GM20000 (cell line): ENCODE measurements at regions not wholly inside any gene's neighbourhood (a gene's known extent, or its start where the extent isn't known, plus 50 kb on each side); places are given as distances from the start of the nearest gene placed in this dataset.
"Not testable (repeated sequence)": the region's sequence is repeated elsewhere in the genome, so short reads cannot be mapped to it uniquely, and the experiment has no call there.

Experiments
- DNase-seq: peaks from one replicate; pipeline ENCODE4 v3.0.0; 2012; ENCODE audit warnings: low spot score
- CTCF ChIP-seq: IDR thresholded peaks from 2 replicates; pipeline ENCODE4 v1.5.1; 2012; ENCODE audit warnings: mild to moderate bottlenecking, control low read depth; ENCODE audit errors: extremely low read depth, missing control alignments

GRCh38 chr21:27534206-27534605 lies 567.3 kb upstream of the ADAMTS5 start:
- no peak for TF ChIP-seq CTCF
- no peak for DNase-seq

GRCh38 chr21:27532076-27532475 lies 565.2 kb upstream of the ADAMTS5 start:
- no peak for DNase-seq
- no peak for TF ChIP-seq CTCF

- no peak for DNase-seq
- TF ChIP-seq CTCF = no peak
These were observed 561.8 kb upstream of the ADAMTS5 start for GRCh38 chr21:27528697-27529096.

- no peak for TF ChIP-seq CTCF
- no peak for DNase-seq
These were observed 559.6 kb upstream of the ADAMTS5 start for GRCh38 chr21:27526451-27526850.

GRCh38 chr21:27525780-27526179 lies 558.9 kb upstream of the ADAMTS5 start:
- no peak for TF ChIP-seq CTCF

DNA sequence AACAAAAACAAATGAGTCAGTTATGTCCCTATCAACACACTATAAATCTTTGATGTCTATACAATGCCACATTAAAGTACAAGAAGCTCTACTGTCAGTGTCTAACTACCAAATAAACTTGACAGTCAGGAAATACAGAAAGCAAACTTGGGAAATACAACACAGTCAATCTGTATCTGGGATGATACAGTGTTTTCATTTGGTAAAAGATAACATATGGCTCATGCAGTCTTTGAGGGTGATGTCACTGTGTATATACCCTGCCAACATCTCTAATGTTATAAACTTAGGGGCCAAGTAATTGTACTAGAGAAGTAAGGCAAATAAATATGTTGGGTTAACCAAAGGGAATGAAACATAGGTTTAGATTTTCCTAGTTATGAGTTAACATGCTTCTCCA lies 552.5 kb upstream of the ADAMTS5 start:
- no peak for TF ChIP-seq CTCF
- no peak for DNase-seq

More at GRCh38 chr21:27525780-27526179, 558.9 kb upstream of the ADAMTS5 start:
- DNase-seq = no peak

DNA sequence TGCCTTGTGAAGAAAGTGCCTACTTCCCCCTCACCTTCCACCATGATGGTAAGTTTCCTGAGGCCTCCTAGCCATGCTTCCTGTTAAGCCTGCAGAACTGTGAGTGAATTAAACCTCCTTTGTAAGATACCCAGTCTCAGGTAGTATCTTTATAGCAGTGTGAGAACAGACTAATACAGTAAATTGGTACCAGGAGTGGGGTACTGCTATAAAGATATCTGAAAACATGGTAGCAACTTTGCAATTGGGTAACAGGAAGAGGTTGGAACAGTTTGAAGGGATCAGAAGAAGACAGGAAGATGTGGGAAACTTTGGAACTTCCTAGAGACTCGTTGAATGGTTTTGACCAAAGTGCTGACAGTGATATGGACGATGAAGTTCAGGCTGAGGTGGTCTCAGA lies 550.3 kb upstream of the ADAMTS5 start:
- not testable (repeated sequence) for DNase-seq

DNA sequence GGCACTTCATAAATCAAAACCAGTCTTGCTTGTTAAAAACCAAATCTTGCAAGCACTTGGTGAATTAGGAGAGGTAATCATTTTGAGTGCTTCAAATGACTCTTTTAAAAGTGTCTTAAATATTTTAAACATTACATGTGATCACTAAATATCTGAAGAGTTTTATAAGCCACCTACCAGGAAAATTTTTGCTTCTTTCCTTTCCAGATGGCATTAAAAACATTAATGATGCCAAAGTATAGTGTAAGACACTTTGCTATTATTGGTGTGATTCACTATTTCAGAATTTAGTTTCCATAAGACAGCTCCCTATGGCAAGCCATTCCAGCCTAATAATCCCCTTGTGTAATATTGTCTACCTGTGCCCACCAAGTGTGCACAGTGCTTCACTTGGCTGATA lies 548.8 kb upstream of the ADAMTS5 start:
- TF ChIP-seq CTCF = no peak
- no peak for DNase-seq
